ENCODE measurements at regions not wholly inside any gene's neighbourhood (a gene's known extent, or its start where the extent isn't known, plus 50 kb on each side); places are given as distances from the start of the nearest gene placed in this dataset.
"Not testable (repeated sequence)": the region's sequence is repeated elsewhere in the genome, so short reads cannot be mapped to it uniquely, and the experiment has no call there.

DNA sequence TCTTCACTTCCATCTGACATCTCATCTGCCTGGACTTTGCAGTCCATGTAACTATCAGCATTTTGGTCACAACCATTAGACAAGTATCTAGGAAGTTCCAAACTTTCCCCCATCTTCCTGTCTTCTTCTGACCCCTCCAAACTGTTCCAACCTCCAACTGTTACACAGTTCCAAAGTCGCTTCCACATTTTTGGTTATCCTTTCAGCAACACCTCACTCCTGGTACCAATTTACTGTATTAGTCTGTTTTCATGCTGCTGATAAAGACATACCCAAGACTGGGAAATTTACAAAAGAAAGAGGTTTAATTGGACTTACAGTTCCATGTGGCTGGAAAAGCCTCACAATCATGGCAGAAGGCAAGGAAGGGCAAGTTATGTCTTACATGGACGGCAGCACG, 143.4 kb upstream of the OR4E1 start:
- TF ChIP-seq, protein P1, sequence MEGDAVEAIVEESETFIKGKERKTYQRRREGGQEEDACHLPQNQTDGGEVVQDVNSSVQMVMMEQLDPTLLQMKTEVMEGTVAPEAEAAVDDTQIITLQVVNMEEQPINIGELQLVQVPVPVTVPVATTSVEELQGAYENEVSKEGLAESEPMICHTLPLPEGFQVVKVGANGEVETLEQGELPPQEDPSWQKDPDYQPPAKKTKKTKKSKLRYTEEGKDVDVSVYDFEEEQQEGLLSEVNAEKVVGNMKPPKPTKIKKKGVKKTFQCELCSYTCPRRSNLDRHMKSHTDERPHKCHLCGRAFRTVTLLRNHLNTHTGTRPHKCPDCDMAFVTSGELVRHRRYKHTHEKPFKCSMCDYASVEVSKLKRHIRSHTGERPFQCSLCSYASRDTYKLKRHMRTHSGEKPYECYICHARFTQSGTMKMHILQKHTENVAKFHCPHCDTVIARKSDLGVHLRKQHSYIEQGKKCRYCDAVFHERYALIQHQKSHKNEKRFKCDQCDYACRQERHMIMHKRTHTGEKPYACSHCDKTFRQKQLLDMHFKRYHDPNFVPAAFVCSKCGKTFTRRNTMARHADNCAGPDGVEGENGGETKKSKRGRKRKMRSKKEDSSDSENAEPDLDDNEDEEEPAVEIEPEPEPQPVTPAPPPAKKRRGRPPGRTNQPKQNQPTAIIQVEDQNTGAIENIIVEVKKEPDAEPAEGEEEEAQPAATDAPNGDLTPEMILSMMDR (IDR thresholded peaks at IDR 0.05; ENCODE audit: low read depth, low read length, poor library complexity, severe bottlenecking) = not testable (repeated sequence)
- not testable (repeated sequence) for TF ChIP-seq EZH2phosphoT487 (IDR thresholded peaks at IDR 0.05; ENCODE audit: borderline replicate concordance, low read length)

Data from DOHH2 (cell line).